ENCODE measurements at regions not wholly inside any gene's neighbourhood (a gene's known extent, or its start where the extent isn't known, plus 50 kb on each side); places are given as distances from the start of the nearest gene placed in this dataset.

GRCh38 chrX:16267431-16267830 lies 100.2 kb downstream of the MAGEB17 start:
- TF ChIP-seq, protein P1, sequence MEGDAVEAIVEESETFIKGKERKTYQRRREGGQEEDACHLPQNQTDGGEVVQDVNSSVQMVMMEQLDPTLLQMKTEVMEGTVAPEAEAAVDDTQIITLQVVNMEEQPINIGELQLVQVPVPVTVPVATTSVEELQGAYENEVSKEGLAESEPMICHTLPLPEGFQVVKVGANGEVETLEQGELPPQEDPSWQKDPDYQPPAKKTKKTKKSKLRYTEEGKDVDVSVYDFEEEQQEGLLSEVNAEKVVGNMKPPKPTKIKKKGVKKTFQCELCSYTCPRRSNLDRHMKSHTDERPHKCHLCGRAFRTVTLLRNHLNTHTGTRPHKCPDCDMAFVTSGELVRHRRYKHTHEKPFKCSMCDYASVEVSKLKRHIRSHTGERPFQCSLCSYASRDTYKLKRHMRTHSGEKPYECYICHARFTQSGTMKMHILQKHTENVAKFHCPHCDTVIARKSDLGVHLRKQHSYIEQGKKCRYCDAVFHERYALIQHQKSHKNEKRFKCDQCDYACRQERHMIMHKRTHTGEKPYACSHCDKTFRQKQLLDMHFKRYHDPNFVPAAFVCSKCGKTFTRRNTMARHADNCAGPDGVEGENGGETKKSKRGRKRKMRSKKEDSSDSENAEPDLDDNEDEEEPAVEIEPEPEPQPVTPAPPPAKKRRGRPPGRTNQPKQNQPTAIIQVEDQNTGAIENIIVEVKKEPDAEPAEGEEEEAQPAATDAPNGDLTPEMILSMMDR (IDR thresholded peaks at IDR 0.05), result no peak

DNA sequence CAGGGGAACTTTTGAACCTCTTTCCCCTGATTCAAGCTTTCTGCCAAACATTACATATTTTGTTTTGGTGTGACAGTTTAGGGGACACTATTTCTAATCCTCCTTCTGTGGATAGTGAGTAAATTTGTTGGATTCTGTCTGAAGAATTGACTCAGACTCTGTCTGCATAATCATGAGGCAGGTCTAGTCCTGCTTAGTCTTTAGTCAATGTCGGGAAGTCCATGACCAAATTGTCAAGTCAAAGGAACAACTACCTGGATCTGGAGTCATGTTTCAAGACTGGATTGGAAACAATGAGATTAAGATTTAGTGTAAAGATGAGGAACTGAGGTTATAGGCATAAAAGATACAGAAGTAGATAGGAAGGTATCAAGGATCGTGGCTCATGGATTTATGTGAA lies 100.9 kb downstream of the MAGEB17 start:
- TF ChIP-seq, protein P1 (IDR thresholded peaks at IDR 0.05), result no peak

GRCh38 chrX:16278927-16279326 lies 111.6 kb downstream of the MAGEB17 start:
- TF ChIP-seq, protein P1 (IDR thresholded peaks at IDR 0.05), result no peak

- TF ChIP-seq, protein P1 (IDR thresholded peaks at IDR 0.05), result no peak
These were observed 114.9 kb downstream of the MAGEB17 start for GRCh38 chrX:16282209-16282608.

GRCh38 chrX:16284842-16285241 lies 117.6 kb downstream of the MAGEB17 start:
- TF ChIP-seq, protein P1 (IDR thresholded peaks at IDR 0.05), result no peak

DNA sequence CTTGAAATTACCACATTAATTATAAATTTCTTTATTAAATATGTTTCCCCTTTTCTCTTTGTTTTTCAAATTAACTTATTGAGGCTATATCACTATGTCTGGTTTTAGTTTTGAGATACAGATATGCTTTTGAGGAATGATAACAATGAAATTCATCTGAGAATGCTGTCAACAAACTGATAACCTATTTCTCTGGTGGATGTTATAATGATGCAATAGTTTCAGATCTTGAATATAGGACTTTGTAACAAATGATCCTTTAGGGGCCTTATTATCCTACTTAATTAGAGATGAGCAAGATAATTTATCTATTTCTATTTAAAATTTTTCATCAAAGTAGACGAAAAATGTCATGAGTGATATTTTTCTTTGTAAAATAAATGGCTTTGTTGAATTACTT lies 123.7 kb downstream of the MAGEB17 start:
- TF ChIP-seq, protein P1 (IDR thresholded peaks at IDR 0.05), result no peak

DNA sequence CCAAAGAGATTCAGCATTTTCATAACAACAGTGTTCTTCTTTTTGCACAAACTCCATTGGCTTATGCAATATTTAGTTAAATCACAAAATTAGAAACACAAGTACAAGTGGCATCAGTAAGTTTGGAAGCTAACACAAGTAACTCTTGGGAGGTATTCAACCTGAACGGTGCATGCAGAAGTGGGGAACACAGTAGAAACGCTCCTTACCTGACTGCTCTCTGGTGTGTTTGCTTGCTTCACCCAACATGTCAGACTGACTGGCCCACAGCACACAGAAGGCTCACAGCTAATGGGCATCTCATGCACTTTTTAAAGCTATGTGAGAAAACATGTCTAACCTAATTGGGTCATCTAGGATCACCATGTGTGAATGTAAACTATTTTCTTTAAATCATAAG lies 133.6 kb downstream of the MAGEB17 start:
- TF ChIP-seq, protein P1 (IDR thresholded peaks at IDR 0.05), result no peak

DNA sequence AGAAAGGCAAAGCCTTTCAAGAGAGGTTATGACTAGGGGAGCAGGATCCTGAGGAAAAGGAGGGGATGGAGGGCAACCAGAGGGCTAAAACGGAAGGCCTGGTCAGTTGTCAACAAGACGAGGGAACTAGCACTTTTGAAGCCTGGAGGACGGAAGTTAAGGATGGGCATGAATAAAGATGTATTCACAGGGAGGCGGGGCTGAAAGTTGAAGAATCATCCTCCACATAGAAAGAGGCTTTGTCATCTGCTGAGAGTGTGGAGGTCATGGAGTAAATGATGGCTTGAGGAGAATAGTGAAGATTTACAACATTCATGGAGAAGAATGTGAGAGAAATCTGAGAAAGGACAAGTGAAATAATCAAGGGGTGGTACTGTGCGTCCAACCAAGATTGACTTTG lies 137.5 kb downstream of the MAGEB17 start:
- TF ChIP-seq, protein P1 (IDR thresholded peaks at IDR 0.05), result no peak

Measured in LNCAP (cell line).